GM13977 (cell line): ENCODE measurements at regions not wholly inside any gene's neighbourhood (a gene's known extent, or its start where the extent isn't known, plus 50 kb on each side); places are given as distances from the start of the nearest gene placed in this dataset.

Experiments
- DNase-seq: peaks from one replicate; pipeline ENCODE4 v3.0.0; 2012; ENCODE audit warnings: low spot score
- in situ Hi-C: fragments of 300-500 bp; cut with MboI; formaldehyde crosslinking; loops from one replicate; pipeline ENCODE4 v1.12.0; 2022; ENCODE audit warnings: low sequenced_read_pairs, low pct_unique_long_range_greater_than_20kb, mixed read lengths, inconsistent platforms; ENCODE audit not compliant: unreplicated experiment
- TF ChIP-seq, protein P1 (sequence below): IDR thresholded peaks from 2 replicates; pipeline ENCODE4 v1.5.1; 2012; ENCODE audit warnings: mild to moderate bottlenecking, control low read depth; ENCODE audit not compliant: insufficient read depth; ENCODE audit errors: extremely low read depth, missing control alignments

DNA sequence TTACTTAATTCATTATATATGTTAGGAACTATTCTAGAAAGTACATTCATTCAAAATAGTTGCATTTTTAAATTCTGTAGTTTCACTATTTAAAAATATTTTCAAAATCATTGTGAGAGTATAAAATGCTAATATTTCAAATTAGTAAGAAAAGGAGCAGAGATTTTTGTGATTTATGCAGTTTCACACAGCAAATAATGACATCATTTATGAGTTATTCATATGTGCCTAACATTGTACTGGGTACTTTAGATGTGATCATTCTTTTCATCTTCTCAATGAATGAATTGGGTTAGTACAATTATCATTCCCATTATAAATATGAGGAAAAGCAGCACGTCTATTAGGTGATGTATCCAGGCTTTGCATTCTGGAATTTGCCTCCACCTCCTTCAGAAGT, 1451.0 kb upstream of the IGFBP7 start:
- in situ Hi-C loops = no loop called here
- no peak for DNase-seq
- TF ChIP-seq, protein P1, sequence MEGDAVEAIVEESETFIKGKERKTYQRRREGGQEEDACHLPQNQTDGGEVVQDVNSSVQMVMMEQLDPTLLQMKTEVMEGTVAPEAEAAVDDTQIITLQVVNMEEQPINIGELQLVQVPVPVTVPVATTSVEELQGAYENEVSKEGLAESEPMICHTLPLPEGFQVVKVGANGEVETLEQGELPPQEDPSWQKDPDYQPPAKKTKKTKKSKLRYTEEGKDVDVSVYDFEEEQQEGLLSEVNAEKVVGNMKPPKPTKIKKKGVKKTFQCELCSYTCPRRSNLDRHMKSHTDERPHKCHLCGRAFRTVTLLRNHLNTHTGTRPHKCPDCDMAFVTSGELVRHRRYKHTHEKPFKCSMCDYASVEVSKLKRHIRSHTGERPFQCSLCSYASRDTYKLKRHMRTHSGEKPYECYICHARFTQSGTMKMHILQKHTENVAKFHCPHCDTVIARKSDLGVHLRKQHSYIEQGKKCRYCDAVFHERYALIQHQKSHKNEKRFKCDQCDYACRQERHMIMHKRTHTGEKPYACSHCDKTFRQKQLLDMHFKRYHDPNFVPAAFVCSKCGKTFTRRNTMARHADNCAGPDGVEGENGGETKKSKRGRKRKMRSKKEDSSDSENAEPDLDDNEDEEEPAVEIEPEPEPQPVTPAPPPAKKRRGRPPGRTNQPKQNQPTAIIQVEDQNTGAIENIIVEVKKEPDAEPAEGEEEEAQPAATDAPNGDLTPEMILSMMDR = no peak

DNA sequence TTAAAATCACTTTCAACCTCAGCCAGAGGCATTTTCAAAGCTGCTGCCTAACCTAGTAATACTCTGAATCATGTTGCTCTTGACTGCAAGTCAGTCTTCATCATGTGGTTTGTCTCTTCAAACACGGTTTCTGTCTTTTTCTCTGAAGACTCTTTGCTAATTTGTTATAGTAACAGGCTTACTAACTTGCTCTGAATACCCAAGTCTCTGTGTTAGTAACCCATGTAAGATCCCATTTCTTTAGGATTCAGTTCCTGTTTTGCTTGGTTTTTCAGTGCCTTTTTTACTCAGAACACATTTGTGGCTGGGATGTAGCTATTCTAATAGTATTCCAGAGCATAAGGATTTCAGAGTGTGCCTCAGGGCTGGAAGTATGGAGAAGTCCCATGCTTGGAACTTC, 1450.6 kb upstream of the IGFBP7 start:
- in situ Hi-C loops = no loop called here
- TF ChIP-seq, protein P1 = no peak
- DNase-seq = no peak

DNA sequence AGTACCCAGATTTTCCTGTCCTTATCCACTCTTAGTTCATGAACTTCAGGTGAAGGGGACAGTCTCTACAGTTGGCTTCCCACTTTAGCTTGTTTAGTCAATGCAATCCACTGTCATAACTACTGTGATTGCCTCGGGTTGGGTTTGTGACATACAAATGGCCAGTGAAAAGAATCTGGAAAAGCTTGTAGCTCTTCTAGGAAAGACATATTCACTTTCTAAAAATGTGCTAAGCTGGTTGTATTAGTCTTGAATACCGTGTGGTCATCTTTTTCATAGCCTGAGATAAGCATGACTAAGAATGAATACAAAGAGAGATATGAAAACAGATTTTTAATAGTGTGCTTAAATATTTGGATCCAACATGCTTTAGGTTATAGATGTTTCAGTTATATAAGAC, 1443.5 kb upstream of the IGFBP7 start:
- no peak for DNase-seq
- in situ Hi-C loops = no loop called here

DNA sequence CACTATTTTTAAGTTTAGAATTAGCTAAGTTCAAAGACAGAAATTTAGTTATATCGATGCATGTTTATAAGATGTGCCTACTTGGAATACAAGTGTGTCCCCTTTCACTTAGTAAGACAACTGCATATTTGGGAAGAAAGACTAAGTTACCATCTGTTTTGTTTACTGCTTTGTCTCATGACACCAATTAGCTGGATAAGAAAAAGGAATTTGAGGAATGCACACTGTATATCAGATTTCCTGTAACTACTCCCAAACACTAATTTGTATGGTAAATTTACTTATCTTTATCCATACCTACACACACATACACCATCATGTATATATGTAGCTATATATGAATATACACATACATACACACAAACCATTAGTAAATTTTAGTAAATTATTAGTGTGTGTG, 1442.8 kb upstream of the IGFBP7 start:
- TF ChIP-seq, protein P1 = no peak
- DNase-seq = no peak
- in situ Hi-C loops = no loop called here

More for the DNA sequence above, 1443.5 kb upstream of the IGFBP7 start:
- TF ChIP-seq, protein P1 = no peak

DNA sequence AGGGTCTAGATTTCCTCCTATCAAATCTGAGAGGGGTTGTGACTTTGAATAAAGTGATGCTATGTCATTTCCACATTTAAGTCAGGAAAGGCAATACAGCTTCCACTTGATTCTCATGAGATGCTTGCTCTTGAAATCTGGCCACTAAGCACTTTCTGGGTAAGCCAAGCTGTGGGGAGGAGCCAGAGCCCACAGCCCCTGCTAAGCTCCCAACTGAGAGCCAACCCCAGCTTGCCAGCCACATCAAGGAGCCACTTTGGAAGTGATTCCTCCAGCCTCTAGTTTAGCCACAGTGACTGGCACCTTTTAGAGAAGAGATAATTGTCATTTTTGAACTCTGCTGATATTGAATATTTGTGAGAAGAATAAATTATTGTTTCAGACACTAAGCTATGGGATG, 1441.5 kb upstream of the IGFBP7 start:
- TF ChIP-seq, protein P1 = no peak
- no peak for DNase-seq
- in situ Hi-C loops = no loop called here

DNA sequence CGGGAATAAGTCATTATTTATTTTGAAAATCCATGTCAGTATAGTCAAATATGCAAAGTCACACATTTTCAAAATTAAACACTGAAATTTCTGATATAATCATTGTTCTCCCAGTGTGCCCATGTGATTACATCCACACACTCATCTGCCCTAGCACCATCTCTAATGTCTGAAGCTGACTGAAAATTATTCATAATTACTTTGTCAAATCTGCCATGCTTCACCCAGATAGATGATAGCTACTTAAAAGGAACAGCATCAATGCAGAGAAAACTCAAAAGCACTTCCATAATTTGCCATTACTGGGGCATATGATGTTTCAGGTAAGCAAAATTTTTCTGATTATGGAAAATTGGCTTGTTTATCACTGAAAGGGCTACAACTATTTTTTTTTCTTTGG, 1433.3 kb upstream of the IGFBP7 start:
- in situ Hi-C loops = no loop called here
- no peak for DNase-seq
- TF ChIP-seq, protein P1 = no peak

DNA sequence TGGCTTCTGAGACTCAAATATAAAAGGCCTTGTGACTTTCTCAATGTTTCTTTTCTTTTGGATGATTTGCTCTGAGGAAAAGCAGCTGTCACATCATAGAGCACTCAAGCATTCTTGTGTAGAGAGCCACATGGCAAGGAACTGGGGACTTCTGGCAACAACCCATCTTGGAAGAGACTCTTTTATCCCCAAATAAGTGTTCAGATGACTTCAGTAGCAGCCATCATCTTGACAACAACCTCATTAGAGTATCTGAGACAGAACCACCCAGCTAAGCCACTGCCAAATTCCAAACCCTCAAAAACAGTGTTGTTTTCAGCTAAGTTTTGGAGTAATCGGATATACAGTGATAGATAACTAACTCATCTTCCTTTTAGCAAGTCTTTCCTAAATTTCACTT, 1431.7 kb upstream of the IGFBP7 start:
- DNase-seq = no peak
- TF ChIP-seq, protein P1 = no peak
- in situ Hi-C loops = no loop called here
